Sigmoid colon (tissue), 6 donors: ENCODE measurements at regions not wholly inside any gene's neighbourhood (a gene's known extent, or its start where the extent isn't known, plus 50 kb on each side); places are given as distances from the start of the nearest gene placed in this dataset.
"Not testable (repeated sequence)": the region's sequence is repeated elsewhere in the genome, so short reads cannot be mapped to it uniquely, and the experiment has no call there.

Experiments
- DNase-seq: peaks from one replicate; pipeline ENCODE4 v3.0.0-alpha.2; 2019
- H3K27ac ChIP-seq, 4 donors: fragments of 200-600 bp; sonication (generic); one replicate each; pipeline ENCODE4 v1.5.1; 2016 to 2019; ENCODE audit warnings: mild to moderate bottlenecking in 1 of 4
- H3K27me3 ChIP-seq, 3 donors: fragments of 200-600 bp; sonication (generic); one replicate each; pipeline ENCODE4 v1.5.1; 2019; ENCODE audit warnings: mild to moderate bottlenecking in 1 of 3
- H3K36me3 ChIP-seq, 4 donors: fragments of 200-600 bp; sonication (generic); one replicate each; pipeline ENCODE4 v1.5.1; 2016 to 2019
- H3K4me1 ChIP-seq, 4 donors: fragments of 200-600 bp; sonication (generic); one replicate each; pipeline ENCODE4 v1.5.1; 2017 to 2019
- H3K4me3 ChIP-seq, 4 donors: fragments of 200-600 bp; sonication (generic); one replicate each; pipeline ENCODE4 v1.5.1; 2017 to 2019; ENCODE audit warnings: mild to moderate bottlenecking in 2 of 4, moderate library complexity in 1 of 4
- H3K9me3 ChIP-seq, 4 donors: fragments of 200-600 bp in 3 of 4; sonication (generic) in 3 of 4; one replicate each; pipeline versions ENCODE4 v1.5.1 to v1.6.1; 2013 to 2019
- CTCF ChIP-seq, 4 experiments: fragments of 450-650 bp in 3 of 4; fragments of 200-600 bp in 1 of 4; IDR thresholded peaks; one replicate each; pipeline ENCODE4 v1.5.1; 2016 to 2019; ENCODE audit warnings: antibody characterized with exemption in 4 of 4, mild to moderate bottlenecking in 3 of 4, moderate library complexity in 2 of 4
- EP300 ChIP-seq, 4 donors: sonication (generic); formaldehyde crosslinking; IDR thresholded peaks; one replicate each; pipeline ENCODE4 v1.6.1; 2017; ENCODE audit warnings: antibody characterized with exemption in 4 of 4
- POLR2A ChIP-seq, 2 donors: fragments of 450-650 bp; IDR thresholded peaks; one replicate each; pipeline ENCODE4 v1.6.1; 2016; ENCODE audit warnings: antibody characterized with exemption in 2 of 2, mild to moderate bottlenecking in 2 of 2, moderate library complexity in 2 of 2
- POLR2AphosphoS5 ChIP-seq, 4 donors: sonication (generic); formaldehyde crosslinking; IDR thresholded peaks; one replicate each; pipeline ENCODE4 v1.6.1; 2017; ENCODE audit warnings: antibody characterized with exemption in 4 of 4
- WGBS, 2 donors: extraction: QIAGEN DNeasy Blood & Tissue Kit; methylation state at CpG; one replicate each; pipeline ENCODE4 v1.1.7; 2013; 5-methylcytosine and 5-hydroxymethylcytosine counted together
- intact Hi-C: fragments of 100-400 bp; cut with DNase I; formaldehyde crosslinking; loops from one replicate; pipeline ENCODE4 v1.15.1; 2023
- donor health status: healthy with polysubstance abuse.
- donor health status: healthy.

- Histone ChIP-seq H3K4me1 (no peaks in the 10 kb centered on the region), H3K27me3 (no peaks in the 10 kb centered on the region), H3K36me3 (no peaks in the 10 kb centered on the region), H3K4me3 (no peak overlapping the region), H3K27ac (no peak overlapping the region), H3K9me3 (no peaks in the 10 kb centered on the region)
- 90 to 91% methylated on average over 3 of the region's 3 CpGs for WGBS, 2 donors
- intact Hi-C loops, result no loop called here
- no peak for DNase-seq
- TF ChIP-seq CTCF (IDR thresholded peaks at IDR 0.05), result no peak
- TF ChIP-seq POLR2AphosphoS5 (IDR thresholded peaks at IDR 0.05), result no peak
- TF ChIP-seq EP300 (IDR thresholded peaks at IDR 0.05), result no peak
- TF ChIP-seq POLR2A (IDR thresholded peaks at IDR 0.05), result no peak
Observed at GRCh38 chr13:102538938-102539337, 57.8 kb upstream of the TPP2 start.

- Histone ChIP-seq H3K4me1 (no peaks in the 10 kb centered on the region), H3K27me3 (no peaks in the 10 kb centered on the region), H3K4me3 (no peak overlapping the region), H3K27ac (no peak overlapping the region), H3K36me3 (no peaks in the 10 kb centered on the region), H3K9me3 (no peaks in the 10 kb centered on the region)
- intact Hi-C loops, result no loop called here
- no peak for DNase-seq
- TF ChIP-seq POLR2A (IDR thresholded peaks at IDR 0.05), result no peak
- TF ChIP-seq POLR2AphosphoS5 (IDR thresholded peaks at IDR 0.05), result no peak
- no peak for TF ChIP-seq CTCF (IDR thresholded peaks at IDR 0.05)
- TF ChIP-seq EP300 (IDR thresholded peaks at IDR 0.05), result no peak
- WGBS, 2 donors, result 68 to 70% methylated on average over 8 of the region's 8 CpGs
Observed at GRCh38 chr13:102536695-102537485, 59.9 kb upstream of the TPP2 start.

GRCh38 chr13:102536196-102536595 is 60.6 kb upstream of the TPP2 start:
- Histone ChIP-seq H3K27me3 (no peaks in the 10 kb centered on the region), H3K4me1 (no peaks in the 10 kb centered on the region), H3K4me3 (no peak overlapping the region), H3K36me3 (no peaks in the 10 kb centered on the region), H3K27ac (no peak overlapping the region), H3K9me3 (no peaks in the 10 kb centered on the region)
- intact Hi-C loops, result no loop called here
- whole genome bisulfite sequencing, 2 donors, result 75 to 79% methylated on average over 6 of the region's 6 CpGs
- no peak for DNase-seq
- no peak for TF ChIP-seq POLR2AphosphoS5 (IDR thresholded peaks at IDR 0.05)
- no peak for TF ChIP-seq EP300 (IDR thresholded peaks at IDR 0.05)
- TF ChIP-seq POLR2A (IDR thresholded peaks at IDR 0.05), result no peak
- no peak for TF ChIP-seq CTCF (IDR thresholded peaks at IDR 0.05)

- Histone ChIP-seq H3K27me3 (no peaks in the 10 kb centered on the region), H3K4me1 (no peaks in the 10 kb centered on the region), H3K4me3 (no peak overlapping the region), H3K9me3 (no peaks in the 10 kb centered on the region), H3K36me3 (no peaks in the 10 kb centered on the region), H3K27ac (no peak overlapping the region)
- no peak for DNase-seq
- intact Hi-C loops, result no loop called here
- TF ChIP-seq CTCF (IDR thresholded peaks at IDR 0.05) (no peak), EP300 (IDR thresholded peaks at IDR 0.05) (no peak), POLR2AphosphoS5 (IDR thresholded peaks at IDR 0.05) (no peak), POLR2A (IDR thresholded peaks at IDR 0.05) (no peak)
- WGBS, 2 donors, result 91 to 93% methylated on average over 2 of the region's 2 CpGs
Observed at GRCh38 chr13:102530751-102531150, 66.0 kb upstream of the TPP2 start.

GRCh38 chr13:102522251-102522650 is 74.5 kb upstream of the TPP2 start:
- H3K27me3 ChIP-seq, H3K4me3 ChIP-seq, H3K36me3 ChIP-seq, DNase-seq, intact Hi-C loops, H3K27ac ChIP-seq, H3K4me1 ChIP-seq, H3K9me3 ChIP-seq: not testable (repeated sequence)
- 82 to 85% methylated on average over 8 of the region's 8 CpGs for WGBS, 2 donors
